Endothelial cell of umbilical vein (primary cell): ENCODE measurements at regions not wholly inside any gene's neighbourhood (a gene's known extent, or its start where the extent isn't known, plus 50 kb on each side); places are given as distances from the start of the nearest gene placed in this dataset.

Source experiments
- BruUV-seq: library from RNA; stranded (reverse); fragments of 400-500 nt; replicated peaks from 2 replicates; lab custom pipeline; 2021; lab: Mats Ljungman, UMichigan
- CTCF ChIA-PET: fragments of 300-600, 350-600 bp; sonication (Branson Sonifier 250); formaldehyde crosslinking; loops from one replicate; lab custom pipeline; 2021; ENCODE audit warnings: antibody characterized with exemption, inconsistent platforms; lab: Charles Lee
- POLR2A ChIA-PET: fragments of 300-600, 350-600 bp; sonication (Branson Sonifier 250); formaldehyde crosslinking; loops from one replicate; lab custom pipeline; 2021; ENCODE audit warnings: antibody characterized with exemption, inconsistent platforms; lab: Charles Lee
- DNase-seq: peaks from one replicate; pipeline ENCODE4 v3.0.0-alpha.2; 2011; ENCODE audit warnings: low read depth, low spot score
- FAIRE-seq: peaks from 2 replicates; lab custom pipeline; 2011; peaks lifted over from hg19 to GRCh38; lab: Jason Lieb, UNC
- H2AFZ ChIP-seq: 2 replicates; pipeline ENCODE4 v1.6.0; 2012; ENCODE audit warnings: low read depth, low read length, control low read depth, inconsistent platforms
- H3K27ac ChIP-seq: 2 replicates; pipeline ENCODE4 v1.5.1; 2011; ENCODE audit warnings: low read depth, mild to moderate bottlenecking, control low read depth, low read length, moderate library complexity; ENCODE audit not compliant: insufficient read depth
- H3K27me3 ChIP-seq, 2 experiments: 2 replicates each; pipeline versions ENCODE4 v1.6.0 to v1.6.1; 2011; ENCODE audit warnings: low read length in 2 of 2, mixed read lengths in 1 of 2; ENCODE audit not compliant: control insufficient read depth in 2 of 2, insufficient read depth in 2 of 2
- H3K36me3 ChIP-seq, 2 experiments: 2 replicates in 1 of 2; 3 replicates in 1 of 2; pipeline ENCODE4 v1.5.1; 2011; ENCODE audit warnings: low read length in 2 of 2, mild to moderate bottlenecking in 1 of 2, moderate library complexity in 1 of 2; ENCODE audit not compliant: control insufficient read depth in 2 of 2, insufficient read depth in 2 of 2; ENCODE audit errors: extremely low read depth in 1 of 2
- H3K4me1 ChIP-seq: 3 replicates; pipeline ENCODE4 v1.5.1; 2011; ENCODE audit warnings: mild to moderate bottlenecking, low read length; ENCODE audit not compliant: control insufficient read depth, insufficient read depth; ENCODE audit errors: extremely low read depth
- H3K4me2 ChIP-seq: 2 replicates; pipeline ENCODE4 v1.6.1; 2011; ENCODE audit warnings: low read length, control low read depth, mixed read lengths; ENCODE audit not compliant: insufficient read depth
- H3K4me3 ChIP-seq, 3 experiments: fragments of 200-600 bp in 1 of 3; sonication (generic), shearing (Covaris generic) in 1 of 3; replicated peaks in 1 of 3; 2 replicates each; pipeline ENCODE4 v1.5.1; 2011 to 2016; ENCODE audit warnings: control low read depth in 3 of 3, low read length in 3 of 3, mild to moderate bottlenecking in 2 of 3, inconsistent platforms in 1 of 3, low read depth in 1 of 3, moderate library complexity in 1 of 3; ENCODE audit not compliant: insufficient read depth in 1 of 3
- H3K79me2 ChIP-seq: 2 replicates; pipeline ENCODE4 v1.6.0; 2012; ENCODE audit warnings: low read length, inconsistent platforms; ENCODE audit not compliant: control insufficient read depth, insufficient read depth
- H3K9ac ChIP-seq: replicated peaks from 2 replicates; pipeline ENCODE3; 2011; ENCODE audit warnings: low read length, control low read depth; ENCODE audit not compliant: insufficient read depth; ENCODE audit errors: extremely low read depth
- H3K9me1 ChIP-seq: replicated peaks from 3 replicates; pipeline ENCODE4 v1.6.0; 2011; ENCODE audit warnings: mild to moderate bottlenecking, low read length; ENCODE audit not compliant: control insufficient read depth, insufficient read depth; ENCODE audit errors: extremely low read depth
- H3K9me3 ChIP-seq: replicated peaks from 2 replicates; pipeline ENCODE4 v1.5.1; 2012; ENCODE audit warnings: low read length, inconsistent platforms; ENCODE audit not compliant: control insufficient read depth, insufficient read depth
- H4K20me1 ChIP-seq: replicated peaks from 2 replicates; pipeline ENCODE3; 2011; ENCODE audit warnings: mild to moderate bottlenecking, low read length; ENCODE audit not compliant: control insufficient read depth, insufficient read depth; ENCODE audit errors: extremely low read depth
- CTCF ChIP-seq, 2 donors: IDR thresholded peaks; 1 replicate in 1 of 2; 2 replicates in 1 of 2; pipeline ENCODE4 v1.5.1; 2011; ENCODE audit warnings: low read length in 2 of 2, mild to moderate bottlenecking in 2 of 2, moderate library complexity in 2 of 2, control low read depth in 1 of 2, inconsistent platforms in 1 of 2, low read depth in 1 of 2; ENCODE audit not compliant: insufficient read depth in 1 of 2; ENCODE audit errors: extremely low read depth in 1 of 2
- EZH2 ChIP-seq: IDR thresholded peaks from 2 replicates; pipeline ENCODE4 v1.6.1; 2012; ENCODE audit warnings: borderline replicate concordance, low read depth, mild to moderate bottlenecking, moderate library complexity, low read length, inconsistent platforms; ENCODE audit not compliant: severe bottlenecking
- GATA2 ChIP-seq: IDR thresholded peaks from 2 replicates; pipeline ENCODE4 v1.7.0; 2011; ENCODE audit warnings: low read depth, mild to moderate bottlenecking, moderate library complexity, mixed read lengths, low read length; ENCODE audit not compliant: insufficient read length, insufficient read depth
- JUN ChIP-seq: IDR thresholded peaks from 2 replicates; pipeline ENCODE4 v1.6.1; 2011; ENCODE audit warnings: borderline replicate concordance, low read depth; ENCODE audit not compliant: insufficient read length, insufficient read depth
- dilution Hi-C: fragments of 300-500 bp; cut with MboI; formaldehyde crosslinking; loops from one replicate; pipeline ENCODE4 v1.15.0; 2019; ENCODE audit warnings: low sequenced_read_pairs; ENCODE audit not compliant: extremely low pct_ligation_motif_present
- intact Hi-C: fragments of 100-400 bp; cut with micrococcal nuclease; formaldehyde crosslinking; loops from one replicate; pipeline ENCODE4 v1.10.0; 2022

- Histone ChIP-seq H3K79me2 (no peaks in the 10 kb centered on the region), H3K27ac (no peak overlapping the region), H2AFZ (no peak overlapping the region), H3K9me3 (peaks cover 3% of the 10 kb centered on the region), H3K9me1 (no peaks in the 10 kb centered on the region), H3K27me3 (no peaks in the 10 kb centered on the region), H4K20me1 (no peaks in the 10 kb centered on the region), H3K9ac (no peak overlapping the region), H3K4me2 (no peak overlapping the region), H3K4me3 (no peak overlapping the region), H3K4me1 (no peaks in the 10 kb centered on the region), H3K36me3 (no peaks in the 10 kb centered on the region)
- intact Hi-C loops (no loop called here), dilution Hi-C loops (no loop called here)
- FAIRE-seq (no peak), DNase-seq (no peak)
- TF ChIP-seq EZH2, result no peak
- no peak for TF ChIP-seq CTCF (IDR thresholded peaks at IDR 0.05; ENCODE audit: extremely low read depth in 1 of 2, insufficient read depth in 1 of 2, low read depth in 1 of 2, low read length in 2 of 2)
- no peak for TF ChIP-seq JUN
- TF ChIP-seq GATA2, result no peak
- BruUV-seq, result no TSS peak
- ChIA-PET CTCF (no interaction called here), POLR2A (no interaction called here)
Measured at GRCh38 chr2:16023506-16024360, 83.4 kb downstream of the MYCN start.
